NB4 (cell line): ENCODE measurements at regions not wholly inside any gene's neighbourhood (a gene's known extent, or its start where the extent isn't known, plus 50 kb on each side); places are given as distances from the start of the nearest gene placed in this dataset.

ENCODE experiments used
- POLR2A ChIP-seq: IDR thresholded peaks from 2 replicates; pipeline ENCODE4 v1.6.1; 2011; ENCODE audit warnings: mild to moderate bottlenecking; ENCODE audit not compliant: insufficient read length; ENCODE audit errors: extremely low read depth
- TF ChIP-seq, protein P1 (sequence below): IDR thresholded peaks from one replicate; pipeline ENCODE4 v1.5.1; 2012; ENCODE audit warnings: low read depth, low read length

- TF ChIP-seq POLR2A: no peak
- TF ChIP-seq, protein P1, sequence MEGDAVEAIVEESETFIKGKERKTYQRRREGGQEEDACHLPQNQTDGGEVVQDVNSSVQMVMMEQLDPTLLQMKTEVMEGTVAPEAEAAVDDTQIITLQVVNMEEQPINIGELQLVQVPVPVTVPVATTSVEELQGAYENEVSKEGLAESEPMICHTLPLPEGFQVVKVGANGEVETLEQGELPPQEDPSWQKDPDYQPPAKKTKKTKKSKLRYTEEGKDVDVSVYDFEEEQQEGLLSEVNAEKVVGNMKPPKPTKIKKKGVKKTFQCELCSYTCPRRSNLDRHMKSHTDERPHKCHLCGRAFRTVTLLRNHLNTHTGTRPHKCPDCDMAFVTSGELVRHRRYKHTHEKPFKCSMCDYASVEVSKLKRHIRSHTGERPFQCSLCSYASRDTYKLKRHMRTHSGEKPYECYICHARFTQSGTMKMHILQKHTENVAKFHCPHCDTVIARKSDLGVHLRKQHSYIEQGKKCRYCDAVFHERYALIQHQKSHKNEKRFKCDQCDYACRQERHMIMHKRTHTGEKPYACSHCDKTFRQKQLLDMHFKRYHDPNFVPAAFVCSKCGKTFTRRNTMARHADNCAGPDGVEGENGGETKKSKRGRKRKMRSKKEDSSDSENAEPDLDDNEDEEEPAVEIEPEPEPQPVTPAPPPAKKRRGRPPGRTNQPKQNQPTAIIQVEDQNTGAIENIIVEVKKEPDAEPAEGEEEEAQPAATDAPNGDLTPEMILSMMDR: no peak
Measured at GRCh38 chr4:123862812-123863211, 466.2 kb downstream of the SPRY1 start.
